ENCODE measurements at regions not wholly inside any gene's neighbourhood (a gene's known extent, or its start where the extent isn't known, plus 50 kb on each side); places are given as distances from the start of the nearest gene placed in this dataset.

GRCh38 chr16:9680019-9680655 lies 502.1 kb downstream of the GRIN2A start:
- no peak for TF ChIP-seq CTCF (IDR thresholded peaks at IDR 0.05; ENCODE audit: low read depth, low read length, missing control alignments)
- H3K4me3 ChIP-seq (replicated peaks; ENCODE audit: low read depth, low read length): no peak overlapping the region
- DNase-seq (ENCODE audit: extremely low read depth, low read depth): no peak

- no peak overlapping the region for H3K4me3 ChIP-seq (replicated peaks; ENCODE audit: low read depth, low read length)
- TF ChIP-seq CTCF (IDR thresholded peaks at IDR 0.05; ENCODE audit: low read depth, low read length, missing control alignments): no peak
- no peak for DNase-seq (ENCODE audit: extremely low read depth, low read depth)
These were observed 501.3 kb downstream of the GRIN2A start for GRCh38 chr16:9680968-9681367.

- no peak overlapping the region for H3K4me3 ChIP-seq (replicated peaks; ENCODE audit: low read depth, low read length)
- TF ChIP-seq CTCF (IDR thresholded peaks at IDR 0.05; ENCODE audit: low read depth, low read length, missing control alignments): no peak
- no peak for DNase-seq (ENCODE audit: extremely low read depth, low read depth)
These were observed 500.7 kb downstream of the GRIN2A start for GRCh38 chr16:9681508-9681907.

- no peak for DNase-seq (ENCODE audit: extremely low read depth, low read depth)
- TF ChIP-seq CTCF (IDR thresholded peaks at IDR 0.05; ENCODE audit: low read depth, low read length, missing control alignments): no peak
- H3K4me3 ChIP-seq (replicated peaks; ENCODE audit: low read depth, low read length): no peak overlapping the region
These were observed 499.9 kb downstream of the GRIN2A start for GRCh38 chr16:9682320-9682719.

- no peak for DNase-seq (ENCODE audit: extremely low read depth, low read depth)
- no peak for TF ChIP-seq CTCF (IDR thresholded peaks at IDR 0.05; ENCODE audit: low read depth, low read length, missing control alignments)
- no peak overlapping the region for H3K4me3 ChIP-seq (replicated peaks; ENCODE audit: low read depth, low read length)
These were observed 498.6 kb downstream of the GRIN2A start for GRCh38 chr16:9683677-9684076.

- DNase-seq (ENCODE audit: extremely low read depth, low read depth): no peak
- no peak overlapping the region for H3K4me3 ChIP-seq (replicated peaks; ENCODE audit: low read depth, low read length)
- no peak for TF ChIP-seq CTCF (IDR thresholded peaks at IDR 0.05; ENCODE audit: low read depth, low read length, missing control alignments)
These were observed 494.4 kb downstream of the GRIN2A start for GRCh38 chr16:9687737-9688319.

GRCh38 chr16:9689597-9689996 lies 492.6 kb downstream of the GRIN2A start:
- no peak for DNase-seq (ENCODE audit: extremely low read depth, low read depth)
- no peak overlapping the region for H3K4me3 ChIP-seq (replicated peaks; ENCODE audit: low read depth, low read length)
- no peak for TF ChIP-seq CTCF (IDR thresholded peaks at IDR 0.05; ENCODE audit: low read depth, low read length, missing control alignments)
